H1 (cell line): ENCODE measurements at regions not wholly inside any gene's neighbourhood (a gene's known extent, or its start where the extent isn't known, plus 50 kb on each side); places are given as distances from the start of the nearest gene placed in this dataset.
A peak's percentile ranks its signal among the peaks of the same experiment; 100 is the strongest.

Source experiments
- CTCF ChIA-PET: fragments of 300-600 bp; sonication (Branson Sonifier 250); formaldehyde crosslinking; loops from one replicate; lab custom pipeline; 2021; ENCODE audit not compliant: partially characterized antibody; lab: Charles Lee
- POLR2A ChIA-PET: fragments of 300-600 bp; sonication (Branson Sonifier 250); formaldehyde crosslinking; loops from one replicate; lab custom pipeline; 2021; ENCODE audit warnings: inconsistent platforms; ENCODE audit not compliant: partially characterized antibody; lab: Charles Lee
- DNase-seq, 2 experiments: peaks; one replicate each; pipeline versions ENCODE4 v3.0.0 to v3.0.0-alpha.2; 2010 to 2022; ENCODE audit warnings: low spot score in 2 of 2, low read depth in 1 of 2, mixed read lengths in 1 of 2
- FAIRE-seq: peaks from 2 replicates; lab custom pipeline; 2011; peaks lifted over from hg19 to GRCh38; lab: Jason Lieb, UNC
- H2AFZ ChIP-seq: 2 replicates; pipeline ENCODE4 v1.8.1; 2012; ENCODE audit warnings: low read length, inconsistent platforms
- H2AK5ac ChIP-seq: 2 replicates; pipeline ENCODE4 v1.6.1; 2013; ENCODE audit warnings: low read depth, low read length
- H2BK120ac ChIP-seq: replicated peaks from 2 replicates; pipeline ENCODE3; 2013; ENCODE audit warnings: low read depth, low read length, inconsistent platforms
- H2BK12ac ChIP-seq: 2 replicates; pipeline ENCODE4 v1.6.1; 2013; ENCODE audit warnings: low read depth, low read length
- H2BK15ac ChIP-seq: 2 replicates; pipeline ENCODE4 v1.6.1; 2013; ENCODE audit warnings: low read length
- H2BK20ac ChIP-seq: 2 replicates; pipeline ENCODE4 v1.6.1; 2013; ENCODE audit warnings: low read length
- H2BK5ac ChIP-seq: 2 replicates; pipeline ENCODE4 v1.6.1; 2013; ENCODE audit warnings: low read depth, low read length
- H3K14ac ChIP-seq: 2 replicates; pipeline ENCODE4 v1.6.1; 2013; ENCODE audit warnings: inconsistent platforms; ENCODE audit not compliant: insufficient read length
- H3K18ac ChIP-seq: 2 replicates; pipeline ENCODE4 v1.6.1; 2013; ENCODE audit warnings: low read length; ENCODE audit errors: extremely low read depth
- H3K23ac ChIP-seq: 2 replicates; pipeline ENCODE4 v1.6.1; 2013; ENCODE audit warnings: inconsistent platforms; ENCODE audit not compliant: insufficient read length
- H3K23me2 ChIP-seq: 2 replicates; pipeline ENCODE4 v1.6.1; 2013; ENCODE audit warnings: low read depth, low read length
- H3K27ac ChIP-seq: 2 replicates; pipeline ENCODE4 v1.6.1; 2011; ENCODE audit warnings: low read depth, low read length, inconsistent platforms
- H3K27me3 ChIP-seq, 4 experiments: replicated peaks in 1 of 4; 1 replicate in 1 of 4; 2 replicates in 3 of 4; pipeline versions ENCODE4 v1.6.1 to v1.8.1; 2011 to 2013; ENCODE audit warnings: low read length in 3 of 4, mild to moderate bottlenecking in 3 of 4, inconsistent platforms in 2 of 4, mixed read lengths in 2 of 4, moderate library complexity in 1 of 4; ENCODE audit not compliant: control insufficient read depth in 3 of 4, insufficient read depth in 3 of 4; ENCODE audit errors: extremely low read depth in 1 of 4
- H3K36me3 ChIP-seq, 4 experiments: 2 replicates each; pipeline versions ENCODE4 v1.6.1 to v1.8.1; 2011 to 2013; ENCODE audit warnings: mild to moderate bottlenecking in 4 of 4, low read length in 3 of 4, moderate library complexity in 2 of 4, control low read depth in 1 of 4, inconsistent platforms in 1 of 4; ENCODE audit not compliant: insufficient read depth in 4 of 4, control insufficient read depth in 2 of 4
- H3K4ac ChIP-seq: replicated peaks from 2 replicates; pipeline ENCODE3; 2013; ENCODE audit warnings: low read length, low read depth, mixed read lengths, inconsistent platforms; ENCODE audit not compliant: insufficient read length
- H3K4me1 ChIP-seq, 4 experiments: replicated peaks in 1 of 4; 1 replicate in 1 of 4; 2 replicates in 3 of 4; pipeline versions ENCODE4 v1.6.1 to v1.8.1; 2011 to 2013; ENCODE audit warnings: low read length in 3 of 4, inconsistent platforms in 2 of 4, mixed read lengths in 1 of 4; ENCODE audit not compliant: insufficient read depth in 4 of 4, control insufficient read depth in 3 of 4
- H3K4me2 ChIP-seq, 2 experiments: 2 replicates each; pipeline versions ENCODE4 v1.6.1 to v1.8.1; 2011 to 2013; ENCODE audit warnings: low read depth in 2 of 2, low read length in 2 of 2, control low read depth in 1 of 2, inconsistent platforms in 1 of 2, mild to moderate bottlenecking in 1 of 2; ENCODE audit not compliant: insufficient read depth in 1 of 2
- H3K4me3 ChIP-seq, 4 experiments: fragments of 200-600, 300-600 bp in 1 of 4; sonication (generic), shearing (Covaris generic), sonication (Bioruptor Twin) in 1 of 4; 2 replicates each; pipeline versions ENCODE4 v1.5.1 to v1.8.1; 2011 to 2016; ENCODE audit warnings: low read length in 4 of 4, low read depth in 3 of 4, control low read depth in 2 of 4, inconsistent platforms in 2 of 4, mild to moderate bottlenecking in 2 of 4, mixed read lengths in 1 of 4, moderate library complexity in 1 of 4; ENCODE audit not compliant: insufficient read depth in 2 of 4; ENCODE audit errors: extremely low read depth in 1 of 4
- H3K56ac ChIP-seq: replicated peaks from 2 replicates; pipeline ENCODE3; 2013; ENCODE audit warnings: low read depth, mild to moderate bottlenecking, mixed read lengths, low read length, inconsistent platforms; ENCODE audit not compliant: insufficient read length
- H3K79me1 ChIP-seq: 2 replicates; pipeline ENCODE4 v1.6.1; 2013; ENCODE audit warnings: low read depth, low read length, control low read depth
- H3K79me2 ChIP-seq, 2 experiments: 2 replicates each; pipeline versions ENCODE4 v1.6.1 to v1.8.1; 2012 to 2013; ENCODE audit warnings: low read length in 2 of 2, mild to moderate bottlenecking in 2 of 2, inconsistent platforms in 1 of 2; ENCODE audit not compliant: insufficient read depth in 2 of 2, control insufficient read depth in 1 of 2
- H3K9ac ChIP-seq, 4 experiments: replicated peaks in 1 of 4; 1 replicate in 1 of 4; 2 replicates in 3 of 4; pipeline versions ENCODE4 v1.6.1 to v1.8.1; 2011 to 2013; ENCODE audit warnings: low read depth in 3 of 4, low read length in 3 of 4, control low read depth in 2 of 4, mild to moderate bottlenecking in 2 of 4, moderate library complexity in 2 of 4, inconsistent platforms in 1 of 4; ENCODE audit errors: extremely low read depth in 1 of 4
- H3K9me3 ChIP-seq, 2 experiments: 2 replicates each; pipeline versions ENCODE4 v1.6.1 to v1.8.1; 2012 to 2013; ENCODE audit warnings: mild to moderate bottlenecking in 2 of 2, moderate library complexity in 2 of 2, control low read depth in 1 of 2, inconsistent platforms in 1 of 2, low read depth in 1 of 2, low read length in 1 of 2, mixed read lengths in 1 of 2; ENCODE audit not compliant: insufficient read depth in 2 of 2
- H4K20me1 ChIP-seq, 2 experiments: replicated peaks in 1 of 2; 2 replicates each; pipeline versions ENCODE3 to v1.8.1; 2011 to 2013; ENCODE audit warnings: inconsistent platforms in 2 of 2, low read length in 2 of 2, mild to moderate bottlenecking in 1 of 2; ENCODE audit not compliant: insufficient read depth in 2 of 2, control insufficient read depth in 1 of 2
- H4K5ac ChIP-seq: 2 replicates; pipeline ENCODE4 v1.6.1; 2013; ENCODE audit warnings: low read length, low read depth, mixed read lengths, inconsistent platforms; ENCODE audit not compliant: insufficient read length
- H4K8ac ChIP-seq: 2 replicates; pipeline ENCODE4 v1.8.0; 2013; ENCODE audit warnings: mild to moderate bottlenecking, moderate library complexity, low read length, inconsistent platforms; ENCODE audit not compliant: insufficient read depth; ENCODE audit errors: extremely low read depth
- H4K91ac ChIP-seq: replicated peaks from 2 replicates; pipeline ENCODE3; 2013; ENCODE audit warnings: low read length, mixed read lengths, inconsistent platforms; ENCODE audit not compliant: insufficient read length
- BCL11A ChIP-seq, 2 experiments: IDR thresholded peaks; one replicate each; pipeline ENCODE4 v1.6.1; 2011; ENCODE audit warnings: low read depth in 2 of 2, low read length in 2 of 2, mild to moderate bottlenecking in 2 of 2
- CHD1 ChIP-seq: IDR thresholded peaks from 2 replicates; pipeline ENCODE4 v1.6.1; 2012; ENCODE audit warnings: low read depth, low read length, improper control_type of control experiment
- FOSL1 ChIP-seq: IDR thresholded peaks from 2 replicates; pipeline ENCODE4 v1.6.1; 2011; ENCODE audit warnings: mild to moderate bottlenecking, low read depth, low read length, moderate library complexity; ENCODE audit not compliant: insufficient read depth
- NRF1 ChIP-seq: IDR thresholded peaks from 2 replicates; pipeline ENCODE4 v1.6.1; 2011; ENCODE audit warnings: mild to moderate bottlenecking, low read depth, low read length, improper control_type of control experiment
- RNF2 ChIP-seq: fragments of 200-900, 300-1000 bp; sonication (generic); IDR thresholded peaks from 2 replicates; pipeline ENCODE4 v1.7.1; 2016; ENCODE audit warnings: borderline replicate concordance, low read depth, mild to moderate bottlenecking, antibody characterized with exemption, low read length; ENCODE audit not compliant: poor library complexity, severe bottlenecking; ENCODE audit errors: missing control alignments
- SAP30 ChIP-seq: fragments of 300-600 bp; sonication (generic); IDR thresholded peaks from 2 replicates; pipeline ENCODE4 v1.7.1; 2012; ENCODE audit warnings: low read length, moderate library complexity, mild to moderate bottlenecking, inconsistent platforms; ENCODE audit not compliant: insufficient read depth, insufficient replicate concordance
- SUZ12 ChIP-seq: fragments of 200-600 bp; sonication (generic); IDR thresholded peaks from 2 replicates; pipeline ENCODE4 v1.6.1; 2012; ENCODE audit warnings: mild to moderate bottlenecking, inconsistent platforms, low read length, moderate library complexity, mixed read lengths
- USF2 ChIP-seq: IDR thresholded peaks from 2 replicates; pipeline ENCODE4 v1.6.1; 2011; ENCODE audit warnings: low read length, improper control_type of control experiment
- YY1 ChIP-seq: IDR thresholded peaks from 2 replicates; pipeline ENCODE4 v1.6.1; 2011; ENCODE audit warnings: low read depth, mild to moderate bottlenecking, low read length
- WGBS, 2 experiments: shearing (Covaris generic) in 1 of 2; methylation state at CpG; one replicate each; pipeline versions ENCODE4 v1.1.6 to v1.1.7; 2013 to 2015; ENCODE audit warnings: low lambda C conversion rate in 2 of 2, mixed read lengths in 2 of 2, inconsistent platforms in 1 of 2, low coverage in 1 of 2, missing lambda C conversion rate in 1 of 2; ENCODE audit not compliant: insufficient replicate concordance in 2 of 2, insufficient coverage in 1 of 2, insufficient read length in 1 of 2; ENCODE audit errors: extremely low coverage in 1 of 2, missing lambda C conversion rate in 1 of 2; 5-methylcytosine and 5-hydroxymethylcytosine counted together

- no peak overlapping the region for H4K5ac ChIP-seq
- FAIRE-seq (no peak), DNase-seq (no peak)
- no peak overlapping the region for H3K9ac ChIP-seq
- no peak overlapping the region for H4K91ac ChIP-seq
- no peaks in the 10 kb centered on the region for H4K20me1 ChIP-seq
- H3K79me1 ChIP-seq: no peaks in the 10 kb centered on the region
- H2BK20ac ChIP-seq: no peak overlapping the region
- H4K8ac ChIP-seq: no peak overlapping the region
- H3K14ac ChIP-seq: no peak overlapping the region
- H2BK15ac ChIP-seq: no peak overlapping the region
- no peak overlapping the region for H3K56ac ChIP-seq
- H3K9me3 ChIP-seq: no peaks in the 10 kb centered on the region
- no peak overlapping the region for H3K4me3 ChIP-seq
- H3K79me2 ChIP-seq: no peaks in the 10 kb centered on the region
- H3K18ac ChIP-seq: no peak overlapping the region
- H2AFZ ChIP-seq: peak overlapping the region; percentile 46; the same call in 1 of the 2 replicates
- no peak overlapping the region for H2BK12ac ChIP-seq
- TF ChIP-seq SUZ12 (no peak), USF2 (no peak), CHD1 (no peak), FOSL1 (no peak), NRF1 (no peak), YY1 (no peak), RNF2 (no peak), SAP30 (no peak), BCL11A (IDR thresholded peaks at IDR 0.05; ENCODE audit: low read depth in 2 of 2, low read length in 2 of 2) (no peak)
- H3K23me2 ChIP-seq: no peaks in the 10 kb centered on the region; the same call in 1 of the 2 replicates
- H3K4ac ChIP-seq: no peak overlapping the region
- peaks cover 5 to 13% (median 10%) of the 10 kb centered on the region in 4 experiments for H3K4me1 ChIP-seq
- H3K4me2 ChIP-seq: no peak overlapping the region
- no peak overlapping the region for H2BK120ac ChIP-seq
- no peak overlapping the region for H2BK5ac ChIP-seq
- H3K27me3 ChIP-seq: no peaks in the 10 kb centered on the region
- POLR2A ChIA-PET: no interaction called here
- H3K36me3 ChIP-seq: no peaks in the 10 kb centered on the region
- H2AK5ac ChIP-seq: no peak overlapping the region
- CTCF ChIA-PET: interaction anchor here (0.6 kb wide), 1 partner anchor 16 kb away, joined by 3 read pairs; no protein-coding TSS in a partner anchor
- no peak overlapping the region for H3K27ac ChIP-seq
- no peak overlapping the region for H3K23ac ChIP-seq
- WGBS, 2 experiments: 65% methylated on average over 3 of the region's 3 CpGs; no CpG with 5 or more reads in 1 of the 2 experiments
These were observed 1619.0 kb downstream of the STIM2 start for GRCh38 chr4:28479666-28480065.
